CD4-positive, alpha-beta T cell treated with Interleukin-6 for 4 hours (primary cell): ENCODE measurements at regions not wholly inside any gene's neighbourhood (a gene's known extent, or its start where the extent isn't known, plus 50 kb on each side); places are given as distances from the start of the nearest gene placed in this dataset.

ENCODE experiments used
- DNase-seq: peaks from one replicate; pipeline ENCODE4 v3.0.0-alpha.2; 2020; ENCODE audit warnings: mixed read lengths

GRCh38 chr13:106738186-106738678 lies 170.3 kb upstream of the ARGLU1 start:
- DNase-seq: no peak

- DNase-seq: no peak
Observed at GRCh38 chr13:106736941-106737340, 169.0 kb upstream of the ARGLU1 start.

DNA sequence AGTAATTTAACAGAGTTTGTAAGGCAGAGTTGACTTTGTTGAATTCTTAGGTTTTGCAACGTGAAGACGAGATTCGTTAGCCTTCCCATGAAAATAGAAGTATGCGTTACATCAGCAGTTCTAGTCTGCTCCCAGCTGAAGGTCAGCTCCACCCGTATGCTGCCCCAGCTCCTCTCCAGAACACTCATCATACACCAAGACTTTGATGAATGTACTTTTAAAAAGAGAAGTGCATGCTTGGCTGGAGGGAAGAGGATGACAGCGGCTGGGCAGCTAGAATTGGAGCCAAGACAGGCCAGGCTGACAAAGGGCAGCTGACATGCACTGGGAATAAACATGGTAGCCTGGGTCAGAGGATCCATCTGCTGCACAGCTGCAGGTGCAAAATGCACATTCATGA lies 166.3 kb upstream of the ARGLU1 start:
- no peak for DNase-seq

GRCh38 chr13:106723036-106723435 lies 155.1 kb upstream of the ARGLU1 start:
- no peak for DNase-seq

DNA sequence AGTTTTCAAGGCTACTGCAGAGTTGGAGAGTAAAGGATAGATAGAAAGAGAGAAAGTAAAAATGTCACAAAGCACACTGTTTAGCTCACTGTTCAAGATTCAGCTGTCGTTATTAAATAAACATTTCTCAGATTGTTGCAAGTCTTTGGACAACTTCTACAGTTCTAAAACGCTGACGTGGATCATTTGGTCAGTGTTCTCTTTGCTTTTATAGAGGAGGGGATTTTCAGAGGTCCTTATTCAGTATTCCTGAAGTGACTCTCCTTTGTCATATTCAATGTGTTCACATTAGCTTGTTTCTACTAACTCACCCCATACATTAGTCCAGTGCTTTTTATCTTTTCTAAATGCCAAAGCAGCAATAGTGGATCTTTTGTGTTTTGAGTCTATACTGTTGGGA lies 154.7 kb upstream of the ARGLU1 start:
- DNase-seq: no peak

DNA sequence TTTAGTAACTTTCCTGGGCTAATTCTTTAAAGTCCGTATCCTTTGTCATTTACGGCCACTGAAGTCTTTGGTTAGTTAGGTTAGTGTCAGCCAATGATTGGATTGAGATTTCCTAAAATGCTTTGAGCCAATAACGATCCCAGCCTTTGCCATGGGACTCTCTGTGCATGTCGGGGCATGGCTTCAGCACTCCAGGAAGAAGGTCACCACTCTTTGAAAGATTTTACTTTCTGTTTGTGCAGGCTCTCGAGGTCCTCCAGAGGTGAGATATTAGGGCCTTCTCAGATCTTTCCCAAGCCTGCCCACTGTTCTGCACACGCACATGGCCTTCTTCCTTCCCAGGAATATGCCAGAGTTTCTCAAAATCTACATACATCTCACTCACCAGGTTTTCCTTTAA lies 153.7 kb upstream of the ARGLU1 start:
- no peak for DNase-seq

- no peak for DNase-seq
Observed at GRCh38 chr13:106714271-106714982, 146.5 kb upstream of the ARGLU1 start.

DNA sequence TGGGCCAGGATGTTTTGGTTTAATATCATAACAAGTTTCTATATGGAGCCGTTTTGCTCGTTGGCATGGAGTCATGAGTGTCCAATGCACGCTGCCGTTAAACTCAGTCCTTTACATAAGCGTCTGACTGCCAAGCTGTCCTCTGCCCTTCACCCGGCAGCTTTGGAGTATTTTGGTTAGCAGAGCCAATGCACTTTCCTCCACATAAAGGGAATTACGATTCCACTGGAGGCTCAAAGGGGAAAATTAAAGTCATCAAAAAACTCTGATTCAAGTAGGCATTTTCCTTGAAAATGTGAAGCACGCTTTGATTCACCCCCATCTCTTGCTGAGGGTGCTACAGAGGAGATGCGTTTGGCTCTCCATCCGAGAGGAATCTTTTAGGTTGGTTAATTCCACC lies 144.4 kb upstream of the ARGLU1 start:
- no peak for DNase-seq

GRCh38 chr13:106710266-106710665 lies 142.3 kb upstream of the ARGLU1 start:
- no peak for DNase-seq

DNA sequence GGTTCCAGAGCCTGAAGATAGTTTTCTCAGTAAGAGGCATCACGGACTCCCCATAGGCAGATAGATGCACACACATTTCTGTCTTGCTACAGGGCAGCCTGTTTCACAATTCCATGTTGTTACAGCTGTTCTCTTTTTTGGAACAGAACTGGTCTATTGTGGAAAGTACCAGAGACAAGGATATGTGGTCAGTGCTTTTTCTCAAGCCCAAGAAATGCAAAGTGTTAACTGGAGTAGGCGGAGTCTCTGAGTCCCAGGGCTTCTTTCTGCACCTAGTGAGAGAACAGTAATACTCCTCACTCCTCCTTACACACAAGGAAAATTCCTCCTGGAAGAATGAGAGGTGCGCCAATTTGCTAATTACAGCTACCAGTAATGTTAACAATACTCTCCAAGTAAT lies 141.6 kb upstream of the ARGLU1 start:
- no peak for DNase-seq

DNA sequence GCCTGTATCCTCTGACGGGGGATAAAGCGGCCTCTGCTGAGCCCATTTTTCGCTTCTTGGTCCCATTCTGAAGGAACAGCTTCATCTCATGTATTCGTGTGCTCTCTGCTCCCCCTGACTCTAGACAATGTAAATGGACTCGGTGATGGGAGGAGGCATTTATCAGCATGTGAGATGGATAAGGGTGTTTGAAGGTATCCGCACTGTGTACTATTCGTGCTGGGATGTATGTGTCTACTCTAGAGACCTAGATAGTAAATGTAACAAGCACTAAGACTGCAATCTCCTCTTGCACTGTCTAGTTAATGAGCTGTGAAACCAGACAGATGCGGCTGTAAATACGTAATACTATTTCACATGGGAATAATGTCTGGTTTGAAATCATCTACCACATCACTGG lies 134.6 kb upstream of the ARGLU1 start:
- no peak for DNase-seq

DNA sequence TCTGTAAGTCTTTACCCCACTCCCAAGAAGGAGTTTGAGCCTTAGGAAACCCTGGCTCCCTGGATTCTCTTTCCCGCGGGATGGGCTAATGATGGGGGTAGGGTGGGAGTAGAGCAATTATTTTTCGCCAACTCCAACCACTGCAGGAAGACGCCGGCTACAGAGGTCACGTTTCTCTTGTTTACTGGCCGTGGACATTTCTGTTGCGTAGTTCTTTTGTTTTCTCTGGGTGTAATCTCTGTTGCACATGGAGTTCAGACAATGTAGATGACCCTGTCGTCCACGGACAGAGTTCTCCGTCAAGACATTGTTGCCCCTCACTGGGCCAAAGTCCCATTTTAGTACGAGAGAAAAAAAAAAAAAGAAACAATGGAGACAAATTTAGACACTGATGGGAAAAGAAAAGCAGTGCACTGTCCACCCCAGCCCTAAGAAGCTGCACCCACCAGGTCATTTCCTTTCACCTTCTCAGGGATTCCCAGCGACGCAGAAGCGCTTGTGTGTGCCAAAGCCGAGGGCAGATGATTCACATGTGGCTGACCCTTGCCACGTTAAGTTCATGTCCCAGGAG lies 133.9 kb upstream of the ARGLU1 start:
- no peak for DNase-seq

DNA sequence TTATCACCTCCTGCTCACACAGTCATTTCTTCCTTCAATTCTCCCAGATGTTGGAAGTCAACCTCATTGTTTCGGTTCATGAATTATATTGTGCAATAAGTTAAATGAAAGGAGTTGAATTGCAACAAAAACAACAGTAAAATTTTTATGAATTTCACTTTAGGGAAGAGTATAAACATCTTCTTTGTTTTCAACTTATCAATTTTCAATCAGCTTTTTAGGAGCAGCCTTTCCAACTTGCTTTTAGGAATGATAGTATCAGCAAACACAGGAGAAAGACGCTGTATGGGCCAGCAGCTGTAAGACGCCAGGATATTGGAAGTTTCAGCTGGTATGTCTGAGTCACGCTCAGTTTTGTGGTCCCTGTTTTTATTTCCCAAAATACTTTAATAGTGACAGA lies 132.5 kb upstream of the ARGLU1 start:
- DNase-seq: no peak

DNA sequence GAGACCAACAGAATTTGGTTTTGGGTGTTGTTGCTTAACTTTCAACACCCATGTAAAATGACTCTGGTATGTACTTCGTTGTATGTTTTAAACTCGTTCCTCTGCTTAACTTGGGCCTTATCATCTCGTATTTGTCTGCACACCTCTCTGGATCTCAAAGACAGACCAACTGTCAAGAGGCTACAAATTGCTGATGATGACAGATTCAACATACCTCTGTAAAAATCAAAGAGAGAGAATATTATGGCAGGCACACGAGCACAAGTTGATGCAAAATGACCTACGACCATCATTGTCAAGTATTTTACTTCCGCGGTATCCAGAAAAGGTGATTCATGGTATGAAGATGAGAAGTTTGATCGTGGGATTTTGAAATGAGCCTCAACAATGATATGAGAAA lies 132.1 kb upstream of the ARGLU1 start:
- no peak for DNase-seq

DNA sequence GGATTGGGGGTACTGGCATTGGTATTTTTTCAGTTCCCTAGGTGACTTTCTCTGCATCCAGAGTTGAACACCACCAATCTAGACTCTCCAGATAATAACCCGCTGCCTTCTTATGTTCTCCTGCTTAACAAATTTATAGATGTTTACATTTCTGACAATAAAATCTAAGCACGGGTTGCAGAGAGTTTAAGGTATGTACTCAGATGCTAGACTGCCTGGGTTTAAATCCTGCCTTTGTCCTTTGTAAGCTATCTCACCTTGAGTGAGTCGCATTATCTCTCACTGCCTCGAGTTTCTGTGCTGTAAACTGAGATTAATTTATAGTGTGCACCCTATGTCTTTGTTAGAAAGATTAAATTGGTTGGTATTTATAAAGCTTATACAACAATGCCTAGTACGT lies 131.4 kb upstream of the ARGLU1 start:
- DNase-seq: no peak

DNA sequence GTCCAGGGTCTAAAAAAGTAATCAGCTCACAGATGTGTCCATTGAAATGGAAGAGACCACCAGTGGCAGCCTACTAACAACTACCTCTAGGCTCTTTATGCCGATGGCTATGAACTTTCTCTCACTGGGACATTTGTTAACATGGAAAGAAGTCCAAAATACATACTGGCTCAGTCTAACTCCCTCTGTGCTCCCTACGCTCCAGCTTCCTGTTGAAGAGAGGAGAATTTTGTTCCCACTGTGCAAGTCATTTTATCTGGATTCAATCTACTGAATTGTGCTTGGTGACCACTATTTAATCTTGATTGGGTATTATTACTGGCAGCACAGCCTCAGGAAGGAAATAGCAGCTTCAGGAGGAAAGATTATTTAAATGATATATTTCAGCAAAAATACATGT lies 128.8 kb upstream of the ARGLU1 start:
- no peak for DNase-seq

- DNase-seq: no peak
Observed at GRCh38 chr13:106696140-106696539, 128.2 kb upstream of the ARGLU1 start.

- no peak for DNase-seq
Observed at GRCh38 chr13:106695139-106695538, 127.2 kb upstream of the ARGLU1 start.

GRCh38 chr13:106691861-106692260 lies 123.9 kb upstream of the ARGLU1 start:
- DNase-seq: no peak

DNA sequence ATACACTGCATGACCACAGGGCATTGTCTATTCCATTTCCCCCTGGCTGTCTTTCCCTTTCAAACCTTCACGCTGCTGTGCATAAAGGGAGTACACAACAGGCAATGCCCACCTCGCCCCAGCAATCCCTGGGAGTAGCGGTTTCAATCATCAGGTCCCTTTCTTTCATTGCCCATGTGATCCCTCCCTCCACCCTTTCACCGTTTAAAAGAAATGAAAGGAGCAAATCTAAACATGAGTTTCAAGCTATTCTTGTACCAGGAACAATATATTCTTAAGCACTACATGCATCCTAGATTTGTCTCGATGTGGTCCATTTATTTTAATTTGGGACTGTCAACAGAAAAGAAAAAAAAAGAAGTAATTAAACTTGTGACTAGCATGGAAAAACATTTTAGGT lies 123.4 kb upstream of the ARGLU1 start:
- DNase-seq: no peak

DNA sequence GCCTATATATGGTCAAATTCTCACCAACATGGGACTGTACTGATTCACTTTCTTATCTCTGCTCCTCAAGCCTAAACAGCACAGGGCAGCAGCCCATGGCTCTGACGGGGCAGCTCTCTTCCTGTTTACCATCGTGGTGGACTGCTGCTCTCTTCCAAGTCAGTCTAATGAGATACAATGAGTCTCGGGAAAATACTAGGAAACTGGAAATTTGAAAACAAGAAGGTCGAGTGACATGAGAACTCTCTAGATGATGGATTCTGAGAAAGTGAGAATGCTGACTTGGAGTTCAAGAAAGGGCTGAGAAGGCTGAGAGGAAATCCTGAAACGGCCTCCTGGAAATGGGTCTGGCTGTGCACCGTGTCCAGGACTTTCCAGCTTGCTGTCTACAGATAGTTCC lies 122.8 kb upstream of the ARGLU1 start:
- DNase-seq: no peak

- DNase-seq: no peak
Observed at GRCh38 chr13:106689906-106690305, 122.0 kb upstream of the ARGLU1 start.

GRCh38 chr13:106688940-106689339 lies 121.0 kb upstream of the ARGLU1 start:
- no peak for DNase-seq

DNA sequence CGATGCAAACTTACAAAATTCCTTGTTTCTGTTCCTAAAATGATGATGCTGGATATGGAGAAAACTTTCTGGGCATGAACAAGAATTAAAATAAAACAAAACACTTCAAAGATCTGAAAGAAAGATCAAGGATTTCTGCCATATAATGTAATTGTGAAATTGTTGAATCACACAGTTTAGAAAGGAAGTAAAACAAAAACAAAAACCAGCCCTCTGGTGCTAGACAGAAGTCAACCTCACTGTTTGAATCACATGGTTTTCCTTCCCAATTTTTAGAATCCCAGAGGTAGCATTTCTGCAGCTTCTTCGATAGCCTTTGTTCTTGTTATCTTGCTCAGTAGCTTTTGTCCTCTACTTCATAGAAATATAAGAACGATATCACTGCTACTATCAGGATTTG lies 118.2 kb upstream of the ARGLU1 start:
- DNase-seq: no peak

DNA sequence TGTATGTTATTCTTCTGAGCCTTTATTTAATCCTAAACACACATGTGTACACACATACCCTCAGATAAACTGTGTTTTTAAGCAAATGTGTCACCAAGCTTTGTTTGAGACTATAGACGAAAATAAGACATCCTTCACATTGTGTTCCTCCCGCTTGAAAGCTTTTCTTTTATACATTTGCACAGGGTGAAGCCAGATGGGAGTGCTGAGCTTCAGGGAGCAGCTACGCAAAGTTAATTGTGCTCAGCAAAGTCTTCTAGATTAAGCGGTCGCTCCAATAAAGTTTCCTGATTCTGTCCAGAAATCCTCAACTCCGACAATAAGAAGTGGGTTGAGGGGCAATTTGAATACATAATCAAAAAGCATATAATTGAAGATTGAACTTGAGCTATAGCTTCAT lies 117.2 kb upstream of the ARGLU1 start:
- no peak for DNase-seq
